Skin of body (tissue), 1 donor: ENCODE measurements at regions not wholly inside any gene's neighbourhood (a gene's known extent, or its start where the extent isn't known, plus 50 kb on each side); places are given as distances from the start of the nearest gene placed in this dataset.
"Not testable (repeated sequence)": the region's sequence is repeated elsewhere in the genome, so short reads cannot be mapped to it uniquely, and the experiment has no call there.

Experiments used
- DNase-seq: peaks from one replicate; lab custom pipeline; 2025; lab: John Stamatoyannopoulos, UW

DNA sequence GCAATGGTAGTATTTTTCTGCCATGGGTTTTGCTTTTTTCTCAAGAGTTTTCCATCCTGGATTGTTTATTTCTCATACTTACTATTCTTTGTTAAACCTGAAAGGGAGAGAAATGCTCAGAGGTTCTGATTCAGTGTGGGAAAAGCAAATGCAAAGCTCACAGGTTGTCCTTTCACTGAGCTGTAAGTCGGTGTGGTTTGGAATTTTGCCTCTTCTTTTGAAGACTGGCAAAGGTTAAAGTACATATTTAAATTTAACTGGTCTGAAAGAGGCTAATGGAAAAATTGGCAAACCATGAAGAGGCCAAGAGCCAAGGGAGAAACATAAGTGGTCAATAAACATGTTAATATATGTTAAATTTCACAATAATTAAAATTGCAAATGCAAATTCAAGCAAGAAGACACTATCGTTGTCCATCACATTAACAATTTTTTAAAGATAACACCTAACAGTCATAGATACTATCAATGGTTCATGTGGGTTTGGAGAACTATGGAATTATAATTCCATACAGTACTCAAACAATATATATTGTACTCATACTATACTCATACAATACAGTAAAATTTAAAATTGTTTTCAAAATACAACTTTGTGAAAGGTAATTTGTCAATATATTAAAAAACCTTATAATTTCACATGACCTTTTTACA, 246.8 kb upstream of the STT3B start:
- no peak for DNase-seq

GRCh38 chr3:31288224-31288623, 244.5 kb upstream of the STT3B start:
- DNase-seq, result no peak

- peak; percentile 12 for DNase-seq
Measured at GRCh38 chr3:31288641-31289100, 244.1 kb upstream of the STT3B start.

- no peak for DNase-seq
Measured at GRCh38 chr3:31289584-31289983, 243.1 kb upstream of the STT3B start.

DNA sequence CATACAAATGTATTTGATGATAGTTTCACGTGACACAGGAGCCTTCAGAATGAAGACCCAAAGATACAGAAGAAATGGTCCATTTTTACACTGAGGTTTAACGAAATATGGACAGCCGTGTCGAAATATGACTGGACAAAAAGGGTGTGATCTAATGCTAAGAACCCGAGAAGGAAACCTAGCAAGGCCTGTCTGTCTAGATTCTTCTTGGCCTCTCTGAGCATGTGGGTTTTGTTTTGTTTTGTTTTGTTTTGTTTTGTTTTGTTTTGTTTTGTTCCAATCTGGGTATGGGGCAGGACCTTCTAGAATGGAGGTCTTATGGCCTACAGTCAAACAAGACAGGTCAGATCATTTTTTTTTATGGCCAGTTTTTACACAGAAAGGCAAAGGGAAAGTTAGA, 242.7 kb upstream of the STT3B start:
- no peak for DNase-seq

DNA sequence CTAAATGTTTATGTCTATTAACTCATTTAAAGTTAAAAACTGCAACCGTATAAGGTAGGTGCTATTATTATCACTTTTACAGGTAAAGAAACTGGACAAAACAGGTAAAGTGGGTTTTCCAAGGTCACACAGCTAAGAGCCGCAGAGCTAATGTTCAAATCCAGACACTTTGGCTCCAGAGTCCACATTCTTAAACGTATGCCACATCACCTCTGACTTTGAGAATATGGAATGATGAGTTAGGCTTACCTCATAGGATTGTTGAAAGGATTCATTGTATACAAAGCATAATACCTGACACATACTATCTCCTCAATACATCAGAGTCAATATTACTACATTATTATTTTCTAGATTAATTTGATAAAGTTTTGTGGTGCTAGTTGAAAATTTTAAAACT, 240.9 kb upstream of the STT3B start:
- no peak for DNase-seq

DNA sequence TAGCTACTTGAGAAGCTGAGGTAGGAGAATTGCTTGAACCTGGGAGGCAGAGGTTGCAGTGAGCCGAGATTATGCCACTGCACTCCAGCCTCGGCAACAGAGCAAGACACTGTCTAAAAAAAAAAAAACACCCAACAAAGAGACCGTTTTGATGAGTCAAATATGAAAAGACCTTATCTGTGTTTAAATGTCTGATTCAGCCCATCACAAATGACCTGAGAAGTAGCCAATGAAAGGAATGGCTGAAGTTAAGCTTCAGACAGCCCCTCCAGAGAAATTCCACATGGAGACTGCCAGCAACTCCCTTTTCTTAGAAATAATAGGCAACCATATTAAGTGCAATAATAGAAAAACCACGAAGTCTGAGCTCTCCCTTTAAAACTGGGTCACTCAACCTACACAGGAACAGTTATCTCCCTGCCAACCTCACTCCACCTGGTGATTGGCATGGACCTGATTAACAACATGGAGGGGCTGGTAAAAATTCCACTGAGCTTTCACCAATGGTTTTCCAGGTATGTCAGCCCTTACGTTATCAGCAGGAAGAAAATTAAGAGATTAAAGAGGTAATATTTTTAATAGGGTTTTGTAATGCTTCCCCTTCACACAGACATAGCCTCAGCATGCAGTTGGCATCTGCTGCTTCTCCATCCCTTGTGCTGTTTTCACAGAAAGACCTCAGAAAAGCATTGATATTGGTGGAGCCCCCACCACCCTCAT, 238.1 kb upstream of the STT3B start:
- no peak for DNase-seq

DNA sequence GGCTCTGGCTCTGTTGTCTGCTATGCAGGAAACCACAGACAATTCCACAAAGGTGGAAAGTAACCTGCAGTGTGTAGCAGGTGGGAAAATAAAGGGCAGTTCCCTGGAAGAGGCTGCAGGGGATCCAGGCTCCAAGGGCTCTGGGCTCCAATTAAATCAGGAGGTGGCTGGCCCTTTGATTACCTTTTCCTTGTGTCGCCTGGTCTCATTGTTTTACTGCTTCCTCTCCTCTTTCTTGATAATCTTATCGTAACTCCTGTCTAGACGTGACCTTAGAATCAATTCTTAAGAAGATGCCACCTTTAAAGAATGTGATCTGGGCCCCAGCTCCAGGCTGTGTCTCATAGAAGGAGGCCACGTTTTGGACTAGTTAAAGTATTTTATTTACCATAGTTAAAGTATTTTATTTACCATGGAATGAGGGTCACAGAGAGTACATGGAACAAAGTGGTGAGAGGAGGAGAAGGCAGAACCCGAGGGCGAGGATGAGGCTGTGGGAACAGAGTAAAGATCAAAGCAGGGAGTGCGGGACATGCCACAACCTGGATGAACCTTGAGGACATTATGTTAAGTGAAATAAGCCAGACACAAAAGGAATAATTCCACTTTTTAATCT, 237.5 kb upstream of the STT3B start:
- DNase-seq, result no peak

DNA sequence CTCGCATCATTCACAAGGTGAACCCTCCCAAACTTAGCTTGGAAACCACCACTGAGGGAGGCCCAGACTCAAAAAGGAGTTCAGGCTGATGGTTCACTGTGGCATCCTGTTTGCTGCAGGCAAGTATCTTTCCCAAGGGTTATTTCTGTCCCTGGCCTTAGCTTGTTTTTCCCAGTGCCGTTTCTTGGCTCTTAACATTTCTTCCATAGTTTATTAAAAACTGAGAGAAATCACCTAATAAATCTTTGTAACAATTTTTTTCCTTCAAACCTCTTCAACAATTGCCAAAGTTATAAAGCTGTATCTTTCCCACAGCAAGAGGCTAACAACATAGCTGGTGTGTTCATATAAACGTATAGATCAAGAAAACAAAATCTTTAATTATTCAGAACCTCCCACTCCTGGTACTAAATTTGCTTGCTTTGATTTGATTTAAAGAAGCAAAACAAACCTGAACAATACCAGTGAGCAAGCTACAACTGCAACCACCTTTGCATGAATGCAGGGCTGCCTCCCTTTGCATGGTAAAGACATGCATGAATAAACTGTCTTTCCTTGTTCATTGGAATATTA, 234.9 kb upstream of the STT3B start:
- no peak for DNase-seq

GRCh38 chr3:31300456-31301443, 232.0 kb upstream of the STT3B start:
- DNase-seq, result no peak

DNA sequence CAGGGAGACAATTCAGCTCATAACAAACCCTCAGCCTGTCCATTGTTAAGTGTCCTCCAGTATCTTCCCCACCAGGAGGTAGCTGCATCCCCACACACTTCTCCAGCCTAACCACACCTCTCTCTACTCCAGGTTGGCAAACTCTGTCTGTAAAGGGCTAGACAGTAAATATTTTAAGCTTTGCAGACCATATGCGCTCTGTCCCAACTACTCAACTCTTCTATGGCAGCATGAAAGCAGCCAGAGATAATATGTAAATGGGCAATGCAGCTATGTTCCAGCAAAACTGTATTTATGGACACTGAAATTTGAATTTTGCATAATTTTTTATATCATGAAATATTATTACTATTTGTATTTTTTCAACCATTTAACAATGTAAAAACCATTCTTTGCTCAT, 230.4 kb upstream of the STT3B start:
- no peak for DNase-seq

DNA sequence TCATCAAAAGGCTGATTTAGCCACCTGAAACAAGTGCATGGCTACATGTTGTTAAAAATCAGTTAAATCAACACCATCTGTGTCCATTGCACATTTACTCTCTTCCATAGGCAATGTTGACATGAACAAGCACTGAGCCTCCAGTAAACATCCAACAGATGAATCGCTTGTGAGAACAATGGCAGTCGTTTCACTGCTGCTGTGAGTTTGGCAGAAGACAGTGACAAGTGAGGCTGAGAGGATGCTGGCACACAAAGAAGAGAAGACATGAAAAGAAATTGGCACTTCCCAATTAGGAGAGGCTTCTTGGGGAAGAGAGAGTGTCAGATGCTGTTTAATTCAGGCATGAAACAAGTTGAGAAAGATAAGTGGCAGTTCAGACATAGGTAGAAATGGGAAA, 227.4 kb upstream of the STT3B start:
- DNase-seq, result no peak

DNA sequence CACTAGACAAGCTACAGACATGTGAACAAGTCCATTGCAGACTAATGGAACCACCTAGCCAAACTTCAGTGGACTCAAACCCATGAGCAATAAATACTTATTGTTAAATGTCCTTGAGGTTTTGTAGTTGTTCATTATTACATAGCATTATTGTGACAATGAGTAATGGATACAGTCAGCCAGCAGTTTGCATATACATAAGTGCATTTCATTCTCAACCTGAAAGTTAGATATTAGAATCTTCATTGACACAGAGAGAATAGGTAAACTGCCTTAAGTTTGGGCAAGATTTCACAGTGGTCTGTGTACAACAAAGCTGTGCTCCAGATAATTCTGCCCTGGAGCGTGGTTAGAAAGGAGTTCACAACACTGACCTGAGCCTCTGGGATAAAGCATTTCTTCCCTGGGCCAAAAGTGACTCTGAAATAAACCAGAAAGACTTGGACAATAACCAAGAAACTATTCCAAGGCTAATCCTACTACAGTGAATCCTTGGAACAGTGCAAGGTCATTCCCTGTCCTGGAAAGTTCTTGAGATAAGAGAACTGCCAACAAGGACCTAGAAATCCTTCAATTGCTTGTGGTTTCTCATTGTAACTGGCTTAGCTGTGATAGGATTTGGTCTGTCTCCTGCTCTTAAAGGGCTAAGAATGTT, 225.5 kb upstream of the STT3B start:
- no peak for DNase-seq

GRCh38 chr3:31311559-31311958, 221.2 kb upstream of the STT3B start:
- DNase-seq, result no peak

DNA sequence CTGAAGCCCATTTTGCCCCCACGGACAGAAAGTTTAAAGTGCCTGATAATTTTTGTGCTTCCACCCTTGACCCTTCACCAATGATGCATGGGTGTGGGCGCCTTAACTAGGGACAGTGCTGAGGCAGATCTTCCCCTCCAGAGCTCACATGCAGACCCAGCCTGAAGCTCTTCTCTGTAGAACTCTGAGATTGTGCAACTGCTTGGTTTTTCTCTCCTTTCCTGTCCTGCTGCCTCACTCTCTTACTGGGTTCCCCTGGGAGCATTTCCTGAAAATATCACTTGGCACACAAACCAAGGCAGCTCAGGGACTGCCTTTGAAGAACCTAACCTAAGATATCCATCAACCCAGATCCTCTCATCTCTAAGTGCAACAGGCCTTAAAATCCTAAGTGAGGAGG, 220.3 kb upstream of the STT3B start:
- DNase-seq, result no peak

GRCh38 chr3:31314258-31314657, 218.5 kb upstream of the STT3B start:
- DNase-seq, result no peak

DNA sequence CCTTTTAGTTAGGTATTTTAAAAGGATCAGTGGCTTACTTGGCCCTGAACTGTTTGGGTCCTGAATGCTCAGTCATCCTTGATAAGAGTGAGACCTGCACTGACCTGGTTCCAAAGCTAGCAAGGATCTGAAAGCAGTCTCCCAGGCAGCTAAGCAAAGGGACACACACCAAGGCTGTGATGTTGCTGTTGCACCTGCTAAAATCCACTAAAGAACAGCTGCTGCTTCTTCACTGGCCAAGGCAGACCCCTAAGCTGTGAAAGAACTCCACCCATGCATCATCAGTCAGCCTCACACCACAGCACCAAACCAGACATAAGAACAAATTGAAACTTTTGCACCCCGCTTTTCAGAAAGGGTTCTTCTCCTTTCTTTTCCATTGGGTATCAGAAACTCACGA, 213.4 kb upstream of the STT3B start:
- DNase-seq, result no peak

GRCh38 chr3:31321620-31322019, 211.1 kb upstream of the STT3B start:
- no peak for DNase-seq

- no peak for DNase-seq
Measured at GRCh38 chr3:31322460-31322859, 210.3 kb upstream of the STT3B start.

GRCh38 chr3:31327826-31328357, 204.8 kb upstream of the STT3B start:
- not testable (repeated sequence) for DNase-seq
